T-helper 2 cell treated with Interferon-gamma antibody and Interleukin-4, amounts not matched to agents 5 μg/mL and 100 μg/mL, for 36 hours (primary cell): ENCODE measurements at regions not wholly inside any gene's neighbourhood (a gene's known extent, or its start where the extent isn't known, plus 50 kb on each side); places are given as distances from the start of the nearest gene placed in this dataset.

ENCODE experiments used
- DNase-seq: peaks from one replicate; pipeline ENCODE4 v3.0.0; 2021; ENCODE audit warnings: low spot score
- H3K27ac Mint-ChIP-seq: one replicate; pipeline ENCODE4 v1.8.0; 2021; ENCODE audit warnings: mild to moderate bottlenecking, mixed read lengths
- H3K27me3 Mint-ChIP-seq: one replicate; pipeline ENCODE4 v1.8.0; 2021; ENCODE audit warnings: low read depth, mixed read lengths
- H3K36me3 Mint-ChIP-seq: one replicate; pipeline ENCODE4 v1.8.0; 2021; ENCODE audit warnings: low read depth, mixed read lengths
- H3K4me1 Mint-ChIP-seq: one replicate; pipeline ENCODE4 v1.8.0; 2021; ENCODE audit warnings: low read depth, mixed read lengths
- H3K4me3 Mint-ChIP-seq: one replicate; pipeline ENCODE4 v1.8.0; 2022; ENCODE audit warnings: mild to moderate bottlenecking, moderate library complexity, mixed read lengths
- H3K9me3 Mint-ChIP-seq: one replicate; pipeline ENCODE4 v1.8.0; 2021; ENCODE audit warnings: mixed read lengths

- no peaks in the 10 kb centered on the region for H3K4me1 Mint-ChIP-seq
- no peak overlapping the region for H3K4me3 Mint-ChIP-seq
- no peaks in the 10 kb centered on the region for H3K36me3 Mint-ChIP-seq
- no peaks in the 10 kb centered on the region for H3K9me3 Mint-ChIP-seq
- no peak for DNase-seq
- no peak overlapping the region for H3K27ac Mint-ChIP-seq
- no peaks in the 10 kb centered on the region for H3K27me3 Mint-ChIP-seq
Measured at GRCh38 chr20:56715309-56715708, 86.2 kb downstream of the TFAP2C start.

- no peaks in the 10 kb centered on the region for H3K27me3 Mint-ChIP-seq
- no peak for DNase-seq
- H3K4me1 Mint-ChIP-seq: no peaks in the 10 kb centered on the region
- no peak overlapping the region for H3K27ac Mint-ChIP-seq
- no peak overlapping the region for H3K4me3 Mint-ChIP-seq
- H3K9me3 Mint-ChIP-seq: no peaks in the 10 kb centered on the region
- no peaks in the 10 kb centered on the region for H3K36me3 Mint-ChIP-seq
Measured at GRCh38 chr20:56715902-56716519, 86.9 kb downstream of the TFAP2C start.

GRCh38 chr20:56716806-56717205 lies 87.7 kb downstream of the TFAP2C start:
- H3K27ac Mint-ChIP-seq: no peak overlapping the region
- H3K27me3 Mint-ChIP-seq: no peaks in the 10 kb centered on the region
- DNase-seq: no peak
- H3K4me1 Mint-ChIP-seq: no peaks in the 10 kb centered on the region
- no peaks in the 10 kb centered on the region for H3K36me3 Mint-ChIP-seq
- H3K9me3 Mint-ChIP-seq: no peaks in the 10 kb centered on the region
- no peak overlapping the region for H3K4me3 Mint-ChIP-seq

- H3K36me3 Mint-ChIP-seq: no peaks in the 10 kb centered on the region
- no peak overlapping the region for H3K4me3 Mint-ChIP-seq
- no peaks in the 10 kb centered on the region for H3K9me3 Mint-ChIP-seq
- no peaks in the 10 kb centered on the region for H3K4me1 Mint-ChIP-seq
- H3K27me3 Mint-ChIP-seq: no peaks in the 10 kb centered on the region
- no peak for DNase-seq
- H3K27ac Mint-ChIP-seq: no peak overlapping the region
Measured at GRCh38 chr20:56718816-56719215, 89.7 kb downstream of the TFAP2C start.

- Mint-ChIP-seq H3K27ac (no peak overlapping the region), H3K4me1 (no peaks in the 10 kb centered on the region), H3K36me3 (no peaks in the 10 kb centered on the region), H3K9me3 (no peaks in the 10 kb centered on the region), H3K27me3 (no peaks in the 10 kb centered on the region), H3K4me3 (no peak overlapping the region)
- DNase-seq: no peak
Measured at GRCh38 chr20:56720620-56721213, 91.6 kb downstream of the TFAP2C start.

GRCh38 chr20:56722042-56722441 lies 92.9 kb downstream of the TFAP2C start:
- Mint-ChIP-seq H3K27me3 (no peaks in the 10 kb centered on the region), H3K4me1 (no peaks in the 10 kb centered on the region)

GRCh38 chr20:56723331-56723730 lies 94.2 kb downstream of the TFAP2C start:
- Mint-ChIP-seq H3K27ac (no peak overlapping the region), H3K36me3 (no peaks in the 10 kb centered on the region), H3K27me3 (no peaks in the 10 kb centered on the region), H3K9me3 (no peaks in the 10 kb centered on the region), H3K4me1 (no peaks in the 10 kb centered on the region), H3K4me3 (no peak overlapping the region)
- DNase-seq: no peak

More at GRCh38 chr20:56722042-56722441, 92.9 kb downstream of the TFAP2C start:
- DNase-seq: no peak
- H3K27ac Mint-ChIP-seq: no peak overlapping the region
- no peaks in the 10 kb centered on the region for H3K9me3 Mint-ChIP-seq
- H3K4me3 Mint-ChIP-seq: no peak overlapping the region
- H3K36me3 Mint-ChIP-seq: no peaks in the 10 kb centered on the region

- no peak for DNase-seq
- H3K36me3 Mint-ChIP-seq: no peaks in the 10 kb centered on the region
- H3K27me3 Mint-ChIP-seq: no peaks in the 10 kb centered on the region
- no peak overlapping the region for H3K4me3 Mint-ChIP-seq
- no peaks in the 10 kb centered on the region for H3K4me1 Mint-ChIP-seq
- H3K9me3 Mint-ChIP-seq: no peaks in the 10 kb centered on the region
- H3K27ac Mint-ChIP-seq: no peak overlapping the region
Measured at GRCh38 chr20:56724241-56724757, 95.2 kb downstream of the TFAP2C start.

- no peaks in the 10 kb centered on the region for H3K36me3 Mint-ChIP-seq
- H3K27me3 Mint-ChIP-seq: peaks cover 4% of the 10 kb centered on the region
- H3K27ac Mint-ChIP-seq: no peak overlapping the region
- DNase-seq: no peak
- H3K9me3 Mint-ChIP-seq: no peaks in the 10 kb centered on the region
- no peaks in the 10 kb centered on the region for H3K4me1 Mint-ChIP-seq
- no peak overlapping the region for H3K4me3 Mint-ChIP-seq
Measured at GRCh38 chr20:56730003-56730402, 100.9 kb downstream of the TFAP2C start.

- no peaks in the 10 kb centered on the region for H3K9me3 Mint-ChIP-seq
- no peak overlapping the region for H3K27ac Mint-ChIP-seq
- DNase-seq: no peak
- H3K4me3 Mint-ChIP-seq: no peak overlapping the region
- H3K27me3 Mint-ChIP-seq: peaks cover 12% of the 10 kb centered on the region
- no peaks in the 10 kb centered on the region for H3K4me1 Mint-ChIP-seq
- no peaks in the 10 kb centered on the region for H3K36me3 Mint-ChIP-seq
Measured at GRCh38 chr20:56730996-56731395, 101.9 kb downstream of the TFAP2C start.

- H3K27me3 Mint-ChIP-seq: peaks cover 17% of the 10 kb centered on the region
- no peaks in the 10 kb centered on the region for H3K9me3 Mint-ChIP-seq
- no peaks in the 10 kb centered on the region for H3K4me1 Mint-ChIP-seq
- DNase-seq: no peak
- no peak overlapping the region for H3K27ac Mint-ChIP-seq
- H3K4me3 Mint-ChIP-seq: no peak overlapping the region
- H3K36me3 Mint-ChIP-seq: no peaks in the 10 kb centered on the region
Measured at GRCh38 chr20:56731476-56731875, 102.4 kb downstream of the TFAP2C start.

- no peaks in the 10 kb centered on the region for H3K36me3 Mint-ChIP-seq
- no peaks in the 10 kb centered on the region for H3K9me3 Mint-ChIP-seq
- H3K4me3 Mint-ChIP-seq: no peak overlapping the region
- no peaks in the 10 kb centered on the region for H3K4me1 Mint-ChIP-seq
- no peak for DNase-seq
- H3K27ac Mint-ChIP-seq: no peak overlapping the region
- peaks cover 19% of the 10 kb centered on the region for H3K27me3 Mint-ChIP-seq
Measured at GRCh38 chr20:56733967-56734366, 104.9 kb downstream of the TFAP2C start.

GRCh38 chr20:56735084-56735642 lies 106.1 kb downstream of the TFAP2C start:
- DNase-seq: no peak
- no peaks in the 10 kb centered on the region for H3K9me3 Mint-ChIP-seq
- peaks cover 19% of the 10 kb centered on the region for H3K27me3 Mint-ChIP-seq
- H3K4me3 Mint-ChIP-seq: no peak overlapping the region
- no peaks in the 10 kb centered on the region for H3K36me3 Mint-ChIP-seq
- no peak overlapping the region for H3K27ac Mint-ChIP-seq
- H3K4me1 Mint-ChIP-seq: no peaks in the 10 kb centered on the region

- no peak for DNase-seq
- no peaks in the 10 kb centered on the region for H3K9me3 Mint-ChIP-seq
- no peaks in the 10 kb centered on the region for H3K36me3 Mint-ChIP-seq
- H3K4me1 Mint-ChIP-seq: no peaks in the 10 kb centered on the region
- no peak overlapping the region for H3K27ac Mint-ChIP-seq
- H3K27me3 Mint-ChIP-seq: peaks cover 19% of the 10 kb centered on the region
- no peak overlapping the region for H3K4me3 Mint-ChIP-seq
Measured at GRCh38 chr20:56736285-56736857, 107.3 kb downstream of the TFAP2C start.
